HEK293 (cell line): ENCODE measurements at regions not wholly inside any gene's neighbourhood (a gene's known extent, or its start where the extent isn't known, plus 50 kb on each side); places are given as distances from the start of the nearest gene placed in this dataset.

Experiments used
- BCL6B ChIP-seq: fragments of 450-650 bp; formaldehyde crosslinking; IDR thresholded peaks from 2 replicates; pipeline ENCODE4 v1.5.1; 2017; ENCODE audit warnings: missing biosample characterization, missing genetic modification characterization
- EGR2 ChIP-seq: fragments of 450-650 bp; formaldehyde crosslinking; IDR thresholded peaks from 2 replicates; pipeline ENCODE4 v1.5.1; 2016; ENCODE audit warnings: low read depth, missing biosample characterization, missing genetic modification characterization
- GFI1B ChIP-seq: fragments of 450-650 bp; formaldehyde crosslinking; IDR thresholded peaks from 2 replicates; pipeline ENCODE4 v1.5.1; 2016; ENCODE audit warnings: missing biosample characterization, missing genetic modification characterization
- GLI2 ChIP-seq: fragments of 450-650 bp; formaldehyde crosslinking; IDR thresholded peaks from 2 replicates; pipeline ENCODE4; 2017; ENCODE audit warnings: missing biosample characterization, missing genetic modification characterization, low read depth, borderline replicate concordance
- KLF8 ChIP-seq: fragments of 450-650 bp; formaldehyde crosslinking; IDR thresholded peaks from 2 replicates; pipeline ENCODE4 v1.5.1; 2016; ENCODE audit warnings: missing biosample characterization, missing genetic modification characterization
- OSR2 ChIP-seq: fragments of 450-650 bp; formaldehyde crosslinking; IDR thresholded peaks from 2 replicates; pipeline ENCODE4 v1.5.1; 2016; ENCODE audit warnings: missing biosample characterization, missing genetic modification characterization
- REST ChIP-seq: fragments of 450-650 bp; formaldehyde crosslinking; IDR thresholded peaks from 2 replicates; pipeline ENCODE4 v1.5.1; 2016; ENCODE audit warnings: missing biosample characterization, missing genetic modification characterization
- SALL2 ChIP-seq: fragments of 450-650 bp; formaldehyde crosslinking; IDR thresholded peaks from 2 replicates; pipeline ENCODE4 v1.5.0; 2017; ENCODE audit warnings: missing biosample characterization, mild to moderate bottlenecking, missing genetic modification characterization, borderline replicate concordance
- SETDB1 ChIP-seq: IDR thresholded peaks from one replicate; pipeline ENCODE4 v1.6.1; 2017; ENCODE audit warnings: mild to moderate bottlenecking, low read length, moderate library complexity, mixed read lengths; ENCODE audit not compliant: insufficient read length
- SP7 ChIP-seq: fragments of 450-650 bp; formaldehyde crosslinking; IDR thresholded peaks from 2 replicates; pipeline ENCODE4 v1.5.1; 2016; ENCODE audit warnings: missing biosample characterization, missing genetic modification characterization
- YY1 ChIP-seq: fragments of 450-650 bp; formaldehyde crosslinking; IDR thresholded peaks from 2 replicates; pipeline ENCODE4 v1.5.1; 2018; ENCODE audit warnings: missing biosample characterization, missing genetic modification characterization
- ZBTB10 ChIP-seq: fragments of 450-650 bp; formaldehyde crosslinking; IDR thresholded peaks from 2 replicates; pipeline ENCODE4 v1.5.1; 2016; ENCODE audit warnings: missing biosample characterization, missing genetic modification characterization
- ZBTB48 ChIP-seq: fragments of 450-650 bp; formaldehyde crosslinking; IDR thresholded peaks from 2 replicates; pipeline ENCODE4 v1.5.1; 2016; ENCODE audit warnings: missing biosample characterization, missing genetic modification characterization
- ZBTB7A ChIP-seq: fragments of 450-650 bp; formaldehyde crosslinking; IDR thresholded peaks from 2 replicates; pipeline ENCODE4 v1.5.1; 2016; ENCODE audit warnings: low read depth, missing biosample characterization, missing genetic modification characterization
- ZFP37 ChIP-seq: fragments of 450-650 bp; formaldehyde crosslinking; IDR thresholded peaks from 2 replicates; pipeline ENCODE4 v1.5.1; 2016; ENCODE audit warnings: missing biosample characterization, missing genetic modification characterization
- ZIC2 ChIP-seq: fragments of 450-650 bp; formaldehyde crosslinking; IDR thresholded peaks from 2 replicates; pipeline ENCODE4 v1.5.1; 2016; ENCODE audit warnings: missing biosample characterization, missing genetic modification characterization
- ZNF10 ChIP-seq: fragments of 450-650 bp; formaldehyde crosslinking; IDR thresholded peaks from 2 replicates; pipeline ENCODE4 v1.5.1; 2017; ENCODE audit warnings: missing biosample characterization, missing genetic modification characterization
- ZNF112 ChIP-seq: fragments of 450-650 bp; formaldehyde crosslinking; IDR thresholded peaks from 2 replicates; pipeline ENCODE4 v1.5.0; 2017; ENCODE audit warnings: missing biosample characterization, missing genetic modification characterization
- ZNF114 ChIP-seq: fragments of 450-650 bp; formaldehyde crosslinking; IDR thresholded peaks from 2 replicates; pipeline ENCODE4 v1.5.0; 2017; ENCODE audit warnings: missing biosample characterization, missing genetic modification characterization
- ZNF140 ChIP-seq: fragments of 450-650 bp; formaldehyde crosslinking; IDR thresholded peaks from 2 replicates; pipeline ENCODE4 v1.5.1; 2016; ENCODE audit warnings: missing biosample characterization, missing genetic modification characterization
- ZNF202 ChIP-seq: fragments of 450-650 bp; formaldehyde crosslinking; IDR thresholded peaks from 2 replicates; pipeline ENCODE4 v1.5.1; 2016; ENCODE audit warnings: missing biosample characterization, missing genetic modification characterization, borderline replicate concordance
- ZNF248 ChIP-seq: fragments of 450-650 bp; formaldehyde crosslinking; IDR thresholded peaks from 2 replicates; pipeline ENCODE4 v1.5.1; 2017; ENCODE audit warnings: missing biosample characterization, missing genetic modification characterization
- ZNF354C ChIP-seq: fragments of 450-650 bp; formaldehyde crosslinking; IDR thresholded peaks from 2 replicates; pipeline ENCODE4 v1.5.1; 2016; ENCODE audit warnings: missing biosample characterization, missing genetic modification characterization, low read depth, borderline replicate concordance
- ZNF394 ChIP-seq: fragments of 450-650 bp; formaldehyde crosslinking; IDR thresholded peaks from 2 replicates; pipeline ENCODE4 v1.5.1; 2016; ENCODE audit warnings: missing biosample characterization, missing genetic modification characterization, mild to moderate bottlenecking, moderate library complexity, borderline replicate concordance
- ZNF398 ChIP-seq: fragments of 450-650 bp; formaldehyde crosslinking; IDR thresholded peaks from 2 replicates; pipeline ENCODE4 v1.5.1; 2017; ENCODE audit warnings: missing biosample characterization, missing genetic modification characterization
- ZNF473 ChIP-seq: fragments of 450-650 bp; formaldehyde crosslinking; IDR thresholded peaks from 2 replicates; pipeline ENCODE4 v1.5.1; 2017; ENCODE audit warnings: missing biosample characterization, missing genetic modification characterization
- ZNF560 ChIP-seq: fragments of 450-650 bp; formaldehyde crosslinking; IDR thresholded peaks from 2 replicates; pipeline ENCODE4 v1.5.1; 2017; ENCODE audit warnings: missing biosample characterization, missing genetic modification characterization, borderline replicate concordance
- ZNF561 ChIP-seq: fragments of 450-650 bp; IDR thresholded peaks from 2 replicates; pipeline ENCODE4 v1.5.1; 2018; ENCODE audit warnings: missing biosample characterization, missing genetic modification characterization, borderline replicate concordance
- ZNF580 ChIP-seq: fragments of 450-650 bp; formaldehyde crosslinking; IDR thresholded peaks from 2 replicates; pipeline ENCODE4 v1.5.1; 2016; ENCODE audit warnings: missing biosample characterization, missing genetic modification characterization
- ZNF624 ChIP-seq: fragments of 450-650 bp; formaldehyde crosslinking; IDR thresholded peaks from 2 replicates; pipeline ENCODE4 v1.5.1; 2017; ENCODE audit warnings: missing biosample characterization, missing genetic modification characterization
- ZNF747 ChIP-seq: fragments of 450-650 bp; formaldehyde crosslinking; IDR thresholded peaks from 2 replicates; pipeline ENCODE4 v1.5.1; 2016; ENCODE audit warnings: missing biosample characterization, missing genetic modification characterization
- ZNF791 ChIP-seq: fragments of 450-650 bp; formaldehyde crosslinking; IDR thresholded peaks from 2 replicates; pipeline ENCODE4 v1.5.1; 2016; ENCODE audit warnings: missing biosample characterization, missing genetic modification characterization
- ZNF830 ChIP-seq: fragments of 450-650 bp; IDR thresholded peaks from 2 replicates; pipeline ENCODE4 v1.5.0; 2018; ENCODE audit warnings: missing biosample characterization, missing genetic modification characterization, low read depth, mild to moderate bottlenecking, moderate library complexity
- ZSCAN16 ChIP-seq: fragments of 450-650 bp; formaldehyde crosslinking; IDR thresholded peaks from 2 replicates; pipeline ENCODE4 v1.5.1; 2016; ENCODE audit warnings: missing biosample characterization, missing genetic modification characterization

GRCh38 chr1:224047538-224047937 is 66.4 kb upstream of the FBXO28 start (continued):
- no peak for TF ChIP-seq ZNF473 (tag by site-specific recombination)
- TF ChIP-seq ZBTB7A (tag by site-specific recombination), result no peak
- no peak for TF ChIP-seq ZNF202
- no peak for TF ChIP-seq ZNF10
- TF ChIP-seq ZBTB48 (tag by site-specific recombination), result no peak
- no peak for TF ChIP-seq ZNF580 (tag by site-specific recombination)
- TF ChIP-seq ZNF561, result no peak
- TF ChIP-seq ZNF112, result no peak
- TF ChIP-seq ZNF140 (tag by site-specific recombination), result peak; percentile 28; the same call in 1 of the 2 replicates
- no peak for TF ChIP-seq GLI2 (tag by site-specific recombination)
- TF ChIP-seq ZIC2, result no peak
- no peak for TF ChIP-seq SP7 (tag by site-specific recombination)
- TF ChIP-seq REST, result no peak
- TF ChIP-seq ZSCAN16 (tag by site-specific recombination), result no peak
- TF ChIP-seq OSR2, result peak; percentile 63
- no peak for TF ChIP-seq ZNF791
- TF ChIP-seq ZNF248 (tag by site-specific recombination), result no peak
- TF ChIP-seq ZNF624 (tag by site-specific recombination), result no peak
- TF ChIP-seq KLF8 (tag by site-specific recombination), result no peak
- no peak for TF ChIP-seq EGR2
- no peak for TF ChIP-seq ZNF114 (tag by site-specific recombination)
- TF ChIP-seq ZNF747 (tag by site-specific recombination), result no peak
- TF ChIP-seq ZFP37 (tag by site-specific recombination), result no peak
- no peak for TF ChIP-seq YY1 (tag by site-specific recombination)
- no peak for TF ChIP-seq ZNF830 (tag by site-specific recombination)
- TF ChIP-seq ZNF394 (tag by site-specific recombination), result no peak
- peak; percentile 25 for TF ChIP-seq SETDB1
- TF ChIP-seq SALL2 (tag by site-specific recombination), result no peak
- no peak for TF ChIP-seq ZNF398
- TF ChIP-seq ZNF560 (tag by site-specific recombination), result no peak
- no peak for TF ChIP-seq ZNF354C (tag by site-specific recombination)
- no peak for TF ChIP-seq GFI1B
- TF ChIP-seq BCL6B (tag by site-specific recombination), result peak; percentile 51; the same call in 1 of the 2 replicates
- no peak for TF ChIP-seq ZBTB10 (tag by site-specific recombination)
